AG10803 (cell line): ENCODE measurements at regions not wholly inside any gene's neighbourhood (a gene's known extent, or its start where the extent isn't known, plus 50 kb on each side); places are given as distances from the start of the nearest gene placed in this dataset.
"Not testable (repeated sequence)": the region's sequence is repeated elsewhere in the genome, so short reads cannot be mapped to it uniquely, and the experiment has no call there.

ENCODE experiments used
- DNase-seq: peaks from one replicate; pipeline ENCODE4 v3.0.0; 2010; ENCODE audit warnings: low read depth
- H3K4me3 ChIP-seq: 2 replicates; pipeline ENCODE4 v1.5.1; 2011; ENCODE audit warnings: mild to moderate bottlenecking, low read length, control low read depth
- TF ChIP-seq, protein P1 (sequence below): conservative IDR thresholded peaks from 2 replicates; pipeline ENCODE4 v1.5.1; 2011; ENCODE audit warnings: mild to moderate bottlenecking, low read length, control low read depth, inconsistent platforms

- H3K4me3 ChIP-seq = no peak overlapping the region
- no peak for DNase-seq
- TF ChIP-seq, protein P1, sequence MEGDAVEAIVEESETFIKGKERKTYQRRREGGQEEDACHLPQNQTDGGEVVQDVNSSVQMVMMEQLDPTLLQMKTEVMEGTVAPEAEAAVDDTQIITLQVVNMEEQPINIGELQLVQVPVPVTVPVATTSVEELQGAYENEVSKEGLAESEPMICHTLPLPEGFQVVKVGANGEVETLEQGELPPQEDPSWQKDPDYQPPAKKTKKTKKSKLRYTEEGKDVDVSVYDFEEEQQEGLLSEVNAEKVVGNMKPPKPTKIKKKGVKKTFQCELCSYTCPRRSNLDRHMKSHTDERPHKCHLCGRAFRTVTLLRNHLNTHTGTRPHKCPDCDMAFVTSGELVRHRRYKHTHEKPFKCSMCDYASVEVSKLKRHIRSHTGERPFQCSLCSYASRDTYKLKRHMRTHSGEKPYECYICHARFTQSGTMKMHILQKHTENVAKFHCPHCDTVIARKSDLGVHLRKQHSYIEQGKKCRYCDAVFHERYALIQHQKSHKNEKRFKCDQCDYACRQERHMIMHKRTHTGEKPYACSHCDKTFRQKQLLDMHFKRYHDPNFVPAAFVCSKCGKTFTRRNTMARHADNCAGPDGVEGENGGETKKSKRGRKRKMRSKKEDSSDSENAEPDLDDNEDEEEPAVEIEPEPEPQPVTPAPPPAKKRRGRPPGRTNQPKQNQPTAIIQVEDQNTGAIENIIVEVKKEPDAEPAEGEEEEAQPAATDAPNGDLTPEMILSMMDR = no peak
These were observed 138.3 kb upstream of the HMGN3 start for GRCh38 chr6:79372757-79373156.

- TF ChIP-seq, protein P1 = no peak
- no peak for DNase-seq
- H3K4me3 ChIP-seq = no peak overlapping the region
These were observed 134.5 kb upstream of the HMGN3 start for GRCh38 chr6:79369026-79369425.

- H3K4me3 ChIP-seq, DNase-seq: not testable (repeated sequence)
These were observed 129.0 kb upstream of the HMGN3 start for GRCh38 chr6:79363441-79363840.

DNA sequence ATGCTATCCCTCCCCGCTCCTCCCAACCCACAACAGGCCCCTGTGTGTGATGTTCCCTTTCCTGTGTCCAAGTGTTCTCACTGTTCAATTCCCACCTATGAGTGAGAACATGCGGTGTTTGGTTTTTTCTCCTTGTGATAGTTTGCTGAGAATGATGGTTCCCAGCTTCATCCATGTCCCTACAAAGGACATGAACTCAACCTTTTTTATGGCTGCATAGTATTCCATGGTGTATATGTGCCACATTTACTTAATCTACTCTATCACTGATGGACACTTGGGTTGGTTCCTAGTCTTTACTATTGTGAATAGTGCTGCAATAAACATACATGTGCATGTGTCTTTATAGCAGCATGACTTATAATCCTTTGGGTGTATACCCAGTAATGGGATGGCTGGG lies 126.6 kb upstream of the HMGN3 start:
- not testable (repeated sequence) for DNase-seq, H3K4me3 ChIP-seq

- TF ChIP-seq, protein P1 = no peak
- no peak for DNase-seq
- H3K4me3 ChIP-seq = no peak overlapping the region
These were observed 118.7 kb upstream of the HMGN3 start for GRCh38 chr6:79353226-79353625.

DNA sequence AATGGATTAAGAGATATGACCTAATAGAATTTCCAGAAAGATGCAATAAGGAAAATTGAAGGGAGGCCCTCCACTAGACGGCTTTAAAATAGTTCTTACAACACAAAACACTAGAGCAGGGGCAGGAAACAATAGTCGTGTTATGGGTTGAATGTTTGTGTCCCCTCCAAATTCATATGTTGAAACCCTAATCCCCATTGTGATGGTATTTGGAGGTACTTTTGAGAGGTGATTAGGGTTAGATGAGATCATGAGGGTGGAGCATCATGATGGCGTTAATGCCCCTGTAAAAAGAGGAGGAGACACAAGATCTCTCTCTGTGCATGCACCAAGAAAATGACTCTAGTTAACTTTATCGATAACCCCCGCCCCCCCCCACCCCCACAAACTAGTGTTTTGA lies 104.0 kb upstream of the HMGN3 start:
- TF ChIP-seq, protein P1 = no peak

GRCh38 chr6:79335133-79335674 lies 100.7 kb upstream of the HMGN3 start:
- H3K4me3 ChIP-seq = no peak overlapping the region
- DNase-seq = no peak
- TF ChIP-seq, protein P1 = no peak

More for the DNA sequence above, 104.0 kb upstream of the HMGN3 start:
- no peak for DNase-seq
- no peak overlapping the region for H3K4me3 ChIP-seq

- DNase-seq = no peak
- H3K4me3 ChIP-seq = no peak overlapping the region
- TF ChIP-seq, protein P1 = no peak
These were observed 100.2 kb upstream of the HMGN3 start for GRCh38 chr6:79334674-79335073.
